ENCODE measurements at regions not wholly inside any gene's neighbourhood (a gene's known extent, or its start where the extent isn't known, plus 50 kb on each side); places are given as distances from the start of the nearest gene placed in this dataset.

DNA sequence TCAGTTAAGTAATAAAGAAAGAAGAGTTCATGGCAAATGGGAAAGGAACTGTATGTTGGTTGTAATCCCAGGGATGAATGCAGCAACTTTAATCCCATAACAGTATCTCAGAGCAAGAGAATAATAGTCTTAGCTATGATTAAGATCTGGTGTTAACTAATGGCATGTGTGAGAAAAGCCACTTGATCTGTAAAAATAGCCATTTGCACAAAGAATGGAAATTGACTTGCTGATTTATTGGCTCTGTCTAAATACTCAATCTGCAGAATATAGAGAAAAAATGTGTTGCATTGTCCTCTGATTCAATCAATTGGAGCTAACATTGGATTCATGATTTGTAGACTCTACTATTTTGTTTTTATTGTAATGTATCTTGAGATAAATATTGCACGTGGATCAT, 987.0 kb downstream of the NSUN3 start:
- 14% methylated on average over 1 of the region's 1 CpG for WGBS (ENCODE audit: insufficient coverage, low coverage, missing lambda C conversion rate)
- FAIRE-seq: no peak
- ChIA-PET POLR2A (no interaction called here), CTCF (ENCODE audit: low intra/inter-chr PET ratio) (no interaction called here)
- Histone ChIP-seq H3K9me3 (replicated peaks; ENCODE audit: control insufficient read depth, insufficient read depth, low read depth, low read length) (no peaks in the 10 kb centered on the region), H3K9me1 (ENCODE audit: control insufficient read depth, insufficient read depth, low read length) (no peaks in the 10 kb centered on the region), H3K79me2 (ENCODE audit: control insufficient read depth, insufficient read depth, low read length) (no peaks in the 10 kb centered on the region), H3K27ac (ENCODE audit: extremely low read depth, low read depth, low read length) (no peak overlapping the region), H3K4me1 (replicated peaks in 1 of 2; ENCODE audit: control insufficient read depth in 2 of 2, insufficient read depth in 2 of 2, low read length in 2 of 2) (no peaks in the 10 kb centered on the region), H3K4me3 (no peak overlapping the region), H3K27me3 (ENCODE audit: control insufficient read depth in 2 of 2, insufficient read depth in 2 of 2, low read length in 2 of 2) (no peaks in the 10 kb centered on the region), H2AFZ (ENCODE audit: low read depth, low read length) (no peak overlapping the region), H4K20me1 (replicated peaks; ENCODE audit: control insufficient read depth, insufficient read depth, low read length) (no peaks in the 10 kb centered on the region), H3K4me2 (ENCODE audit: insufficient read depth, low read length) (no peak overlapping the region), H3K9ac (ENCODE audit: insufficient read depth in 1 of 2, low read depth in 2 of 2, low read length in 2 of 2) (no peak overlapping the region), H3K36me3 (ENCODE audit: control insufficient read depth, insufficient read depth, low read length) (no peaks in the 10 kb centered on the region)
- no peak for DNase-seq (ENCODE audit: extremely low read depth in 1 of 4, low spot score in 3 of 4)
- in situ Hi-C loops (cut with MboI): no loop called here
- no peak for ATAC-seq
- no TSS peak for BruUV-seq (replicated peaks)
- TF ChIP-seq HDAC8 (tag; IDR thresholded peaks at IDR 0.05): no peak
- no peak for TF ChIP-seq ZNF12 (CRISPR knock-in tag; IDR thresholded peaks at IDR 0.05)
- no peak for TF ChIP-seq TARDBP (IDR thresholded peaks at IDR 0.05)
- no peak for TF ChIP-seq SAFB (IDR thresholded peaks at IDR 0.05; ENCODE audit: borderline replicate concordance, low read depth, low read length)
- TF ChIP-seq ZNF133 (CRISPR knock-in tag; IDR thresholded peaks at IDR 0.05): no peak
- TF ChIP-seq ZKSCAN8 (CRISPR knock-in tag; IDR thresholded peaks at IDR 0.05): no peak
- TF ChIP-seq NR4A1 (CRISPR knock-in tag; IDR thresholded peaks at IDR 0.05): no peak
- no peak for TF ChIP-seq NR4A1 (tag; IDR thresholded peaks at IDR 0.05)
- TF ChIP-seq, protein P1, sequence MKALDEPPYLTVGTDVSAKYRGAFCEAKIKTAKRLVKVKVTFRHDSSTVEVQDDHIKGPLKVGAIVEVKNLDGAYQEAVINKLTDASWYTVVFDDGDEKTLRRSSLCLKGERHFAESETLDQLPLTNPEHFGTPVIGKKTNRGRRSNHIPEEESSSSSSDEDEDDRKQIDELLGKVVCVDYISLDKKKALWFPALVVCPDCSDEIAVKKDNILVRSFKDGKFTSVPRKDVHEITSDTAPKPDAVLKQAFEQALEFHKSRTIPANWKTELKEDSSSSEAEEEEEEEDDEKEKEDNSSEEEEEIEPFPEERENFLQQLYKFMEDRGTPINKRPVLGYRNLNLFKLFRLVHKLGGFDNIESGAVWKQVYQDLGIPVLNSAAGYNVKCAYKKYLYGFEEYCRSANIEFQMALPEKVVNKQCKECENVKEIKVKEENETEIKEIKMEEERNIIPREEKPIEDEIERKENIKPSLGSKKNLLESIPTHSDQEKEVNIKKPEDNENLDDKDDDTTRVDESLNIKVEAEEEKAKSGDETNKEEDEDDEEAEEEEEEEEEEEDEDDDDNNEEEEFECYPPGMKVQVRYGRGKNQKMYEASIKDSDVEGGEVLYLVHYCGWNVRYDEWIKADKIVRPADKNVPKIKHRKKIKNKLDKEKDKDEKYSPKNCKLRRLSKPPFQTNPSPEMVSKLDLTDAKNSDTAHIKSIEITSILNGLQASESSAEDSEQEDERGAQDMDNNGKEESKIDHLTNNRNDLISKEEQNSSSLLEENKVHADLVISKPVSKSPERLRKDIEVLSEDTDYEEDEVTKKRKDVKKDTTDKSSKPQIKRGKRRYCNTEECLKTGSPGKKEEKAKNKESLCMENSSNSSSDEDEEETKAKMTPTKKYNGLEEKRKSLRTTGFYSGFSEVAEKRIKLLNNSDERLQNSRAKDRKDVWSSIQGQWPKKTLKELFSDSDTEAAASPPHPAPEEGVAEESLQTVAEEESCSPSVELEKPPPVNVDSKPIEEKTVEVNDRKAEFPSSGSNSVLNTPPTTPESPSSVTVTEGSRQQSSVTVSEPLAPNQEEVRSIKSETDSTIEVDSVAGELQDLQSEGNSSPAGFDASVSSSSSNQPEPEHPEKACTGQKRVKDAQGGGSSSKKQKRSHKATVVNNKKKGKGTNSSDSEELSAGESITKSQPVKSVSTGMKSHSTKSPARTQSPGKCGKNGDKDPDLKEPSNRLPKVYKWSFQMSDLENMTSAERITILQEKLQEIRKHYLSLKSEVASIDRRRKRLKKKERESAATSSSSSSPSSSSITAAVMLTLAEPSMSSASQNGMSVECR (CRISPR knock-in tag; IDR thresholded peaks at IDR 0.05): no peak
- no peak for TF ChIP-seq SMAD3 (CRISPR knock-in tag; conservative IDR thresholded peaks at IDR 0.05)
- no peak for TF ChIP-seq CREB1 (IDR thresholded peaks at IDR 0.05)
- no peak for TF ChIP-seq CREB1 (CRISPR knock-in tag; IDR thresholded peaks at IDR 0.05)
- TF ChIP-seq NRF1 (conservative IDR thresholded peaks at IDR 0.05 in 1 of 2, IDR thresholded peaks at IDR 0.05 in 1 of 2): no peak
- TF ChIP-seq, protein P2, sequence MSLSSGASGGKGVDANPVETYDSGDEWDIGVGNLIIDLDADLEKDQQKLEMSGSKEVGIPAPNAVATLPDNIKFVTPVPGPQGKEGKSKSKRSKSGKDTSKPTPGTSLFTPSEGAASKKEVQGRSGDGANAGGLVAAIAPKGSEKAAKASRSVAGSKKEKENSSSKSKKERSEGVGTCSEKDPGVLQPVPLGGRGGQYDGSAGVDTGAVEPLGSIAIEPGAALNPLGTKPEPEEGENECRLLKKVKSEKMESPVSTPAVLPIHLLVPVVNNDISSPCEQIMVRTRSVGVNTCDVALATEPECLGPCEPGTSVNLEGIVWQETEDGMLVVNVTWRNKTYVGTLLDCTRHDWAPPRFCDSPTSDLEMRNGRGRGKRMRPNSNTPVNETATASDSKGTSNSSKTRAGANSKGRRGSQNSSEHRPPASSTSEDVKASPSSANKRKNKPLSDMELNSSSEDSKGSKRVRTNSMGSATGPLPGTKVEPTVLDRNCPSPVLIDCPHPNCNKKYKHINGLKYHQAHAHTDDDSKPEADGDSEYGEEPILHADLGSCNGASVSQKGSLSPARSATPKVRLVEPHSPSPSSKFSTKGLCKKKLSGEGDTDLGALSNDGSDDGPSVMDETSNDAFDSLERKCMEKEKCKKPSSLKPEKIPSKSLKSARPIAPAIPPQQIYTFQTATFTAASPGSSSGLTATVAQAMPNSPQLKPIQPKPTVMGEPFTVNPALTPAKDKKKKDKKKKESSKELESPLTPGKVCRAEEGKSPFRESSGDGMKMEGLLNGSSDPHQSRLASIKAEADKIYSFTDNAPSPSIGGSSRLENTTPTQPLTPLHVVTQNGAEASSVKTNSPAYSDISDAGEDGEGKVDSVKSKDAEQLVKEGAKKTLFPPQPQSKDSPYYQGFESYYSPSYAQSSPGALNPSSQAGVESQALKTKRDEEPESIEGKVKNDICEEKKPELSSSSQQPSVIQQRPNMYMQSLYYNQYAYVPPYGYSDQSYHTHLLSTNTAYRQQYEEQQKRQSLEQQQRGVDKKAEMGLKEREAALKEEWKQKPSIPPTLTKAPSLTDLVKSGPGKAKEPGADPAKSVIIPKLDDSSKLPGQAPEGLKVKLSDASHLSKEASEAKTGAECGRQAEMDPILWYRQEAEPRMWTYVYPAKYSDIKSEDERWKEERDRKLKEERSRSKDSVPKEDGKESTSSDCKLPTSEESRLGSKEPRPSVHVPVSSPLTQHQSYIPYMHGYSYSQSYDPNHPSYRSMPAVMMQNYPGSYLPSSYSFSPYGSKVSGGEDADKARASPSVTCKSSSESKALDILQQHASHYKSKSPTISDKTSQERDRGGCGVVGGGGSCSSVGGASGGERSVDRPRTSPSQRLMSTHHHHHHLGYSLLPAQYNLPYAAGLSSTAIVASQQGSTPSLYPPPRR (CRISPR knock-in tag; IDR thresholded peaks at IDR 0.05; ENCODE audit: borderline replicate concordance): no peak
- no peak for TF ChIP-seq ZNF124 (CRISPR knock-in tag; IDR thresholded peaks at IDR 0.05)
- intact Hi-C loops (cut with micrococcal nuclease): no loop called here

Data from K562 (cell line).